IPS DF 6.9 (cell line): ENCODE measurements at regions not wholly inside any gene's neighbourhood (a gene's known extent, or its start where the extent isn't known, plus 50 kb on each side); places are given as distances from the start of the nearest gene placed in this dataset.
"Not testable (repeated sequence)": the region's sequence is repeated elsewhere in the genome, so short reads cannot be mapped to it uniquely, and the experiment has no call there.

Source experiments
- DNase-seq: peaks from one replicate; pipeline ENCODE4 v3.0.0-alpha.2; 2013; ENCODE audit warnings: low read depth, low spot score
- H3K27ac ChIP-seq: one replicate; pipeline ENCODE4 v1.5.1; 2013; ENCODE audit warnings: low read length, control low read depth
- H3K27me3 ChIP-seq: 2 replicates; pipeline ENCODE4 v1.6.1; 2013; ENCODE audit warnings: mild to moderate bottlenecking, low read length; ENCODE audit not compliant: control insufficient read depth, insufficient read depth
- H3K36me3 ChIP-seq: 2 replicates; pipeline ENCODE4 v1.6.1; 2013; ENCODE audit warnings: low read length; ENCODE audit not compliant: control insufficient read depth, insufficient read depth
- H3K4me1 ChIP-seq: 2 replicates; pipeline ENCODE4 v1.6.1; 2013; ENCODE audit warnings: low read length; ENCODE audit not compliant: control insufficient read depth, insufficient read depth
- H3K4me3 ChIP-seq: 2 replicates; pipeline ENCODE4 v1.5.1; 2013; ENCODE audit warnings: mild to moderate bottlenecking, low read length
- H3K9me3 ChIP-seq: 2 replicates; pipeline ENCODE4 v1.6.1; 2013; ENCODE audit warnings: low read length, inconsistent platforms; ENCODE audit not compliant: control insufficient read depth, insufficient read depth
- WGBS: extraction: QIAGEN DNeasy Blood & Tissue Kit; methylation state at CpG from one replicate; pipeline ENCODE4 v1.1.7; 2013; ENCODE audit warnings: mixed read lengths, missing lambda C conversion rate; ENCODE audit not compliant: insufficient read length, insufficient coverage; 5-methylcytosine and 5-hydroxymethylcytosine counted together

DNA sequence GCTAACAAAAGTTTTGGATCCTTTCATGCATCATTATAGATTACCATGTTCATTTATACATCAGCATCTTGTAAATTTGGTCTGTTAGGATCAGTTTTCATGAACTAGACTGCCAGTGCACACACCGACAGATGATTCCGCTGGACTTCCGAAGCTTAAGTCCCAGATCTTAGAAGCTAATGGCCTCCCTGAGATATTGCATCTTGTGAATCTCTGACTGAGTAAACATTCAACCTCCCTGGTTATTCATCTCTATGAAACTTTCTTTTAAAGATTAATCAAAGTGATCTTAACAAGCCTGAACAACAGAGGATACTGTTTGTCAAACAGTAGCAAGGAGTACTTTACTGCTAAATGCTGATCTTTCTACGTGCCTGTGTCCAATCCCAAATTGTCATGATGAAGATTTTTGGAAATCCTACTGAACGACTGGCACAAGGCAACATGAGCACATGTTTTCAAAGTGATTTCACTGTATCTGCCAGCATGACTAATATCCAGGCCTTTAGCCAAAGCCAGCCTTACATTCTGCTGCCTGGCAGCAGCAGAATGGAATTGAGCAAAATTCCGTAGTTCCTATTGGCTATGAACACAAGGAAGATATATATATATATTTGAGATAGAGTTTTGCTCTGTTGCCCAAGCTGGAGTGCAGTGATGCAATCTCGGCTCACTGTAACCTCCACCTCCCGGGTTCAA lies 91.3 kb upstream of the ANK3 start:
- Histone ChIP-seq H3K27ac (no peak overlapping the region), H3K36me3 (no peaks in the 10 kb centered on the region), H3K27me3 (no peaks in the 10 kb centered on the region), H3K9me3 (no peaks in the 10 kb centered on the region), H3K4me1 (peaks cover 3% of the 10 kb centered on the region; the same call in 1 of the 2 replicates), H3K4me3 (no peak overlapping the region)
- no CpG with 5 or more reads among the region's 8 CpGs for WGBS
- DNase-seq, result no peak

DNA sequence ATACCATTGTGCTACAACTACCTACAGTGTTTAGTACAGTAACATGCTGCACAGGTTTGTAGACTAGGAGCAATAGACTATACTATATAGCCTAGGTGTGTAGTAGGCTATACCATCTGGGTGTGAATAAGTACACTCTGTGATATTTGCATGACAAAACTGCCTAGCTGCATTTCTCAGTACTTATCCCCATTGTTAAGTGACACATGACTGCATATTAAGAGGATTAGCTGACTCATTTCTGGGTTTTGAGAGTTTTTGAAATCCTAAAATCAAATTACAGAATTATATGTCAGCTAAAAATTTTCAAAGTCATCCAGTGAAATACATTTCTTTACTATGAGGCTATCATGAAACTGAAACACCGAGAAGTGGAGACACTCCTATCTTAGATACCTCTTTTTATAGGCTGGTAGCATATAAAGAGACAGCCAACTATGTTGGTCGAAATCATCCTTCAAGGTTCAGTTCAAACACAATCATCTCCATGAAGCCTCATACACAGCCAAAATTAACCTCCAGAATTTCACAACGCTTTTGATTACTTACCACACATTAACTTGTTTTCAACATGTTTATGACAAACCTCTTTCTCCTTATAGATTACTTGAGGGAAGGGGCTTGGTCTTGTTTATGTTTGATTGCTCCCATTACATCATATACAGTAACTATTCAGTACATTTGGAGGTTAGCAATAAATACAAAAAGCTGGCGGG lies 89.8 kb upstream of the ANK3 start:
- H3K4me3 ChIP-seq, result no peak overlapping the region
- no peak overlapping the region for H3K27ac ChIP-seq
- H3K27me3 ChIP-seq, result no peaks in the 10 kb centered on the region
- peaks cover 3% of the 10 kb centered on the region; the same call in 1 of the 2 replicates for H3K4me1 ChIP-seq
- DNase-seq, result no peak
- WGBS, result no CpG with 5 or more reads among the region's 4 CpGs
- H3K36me3 ChIP-seq, result no peaks in the 10 kb centered on the region
- no peaks in the 10 kb centered on the region for H3K9me3 ChIP-seq

DNA sequence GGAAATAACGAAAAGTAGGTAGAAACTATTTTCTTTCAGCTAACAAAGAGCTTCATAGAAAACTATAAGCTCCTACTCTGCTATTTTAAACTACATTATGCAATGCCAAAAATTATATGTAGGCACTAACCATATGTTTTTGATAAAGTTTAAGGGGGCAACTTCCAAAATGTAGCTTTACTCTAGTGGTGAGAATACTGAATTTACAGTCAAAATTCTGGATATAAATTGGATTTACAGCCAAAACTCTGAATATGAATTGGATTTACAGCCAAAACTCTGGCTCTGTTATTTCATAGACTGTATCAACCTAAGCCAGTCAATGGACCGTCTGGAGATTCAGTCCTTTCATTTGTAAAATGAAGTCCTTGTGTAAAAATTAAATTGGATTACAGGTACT lies 86.8 kb upstream of the ANK3 start:
- H3K4me1 ChIP-seq, result peaks cover 2% of the 10 kb centered on the region; the same call in 1 of the 2 replicates
- H3K4me3 ChIP-seq, result no peak overlapping the region
- H3K27ac ChIP-seq, result no peak overlapping the region
- WGBS, result no CpG with 5 or more reads among the region's 2 CpGs
- no peak for DNase-seq
- H3K36me3 ChIP-seq, result no peaks in the 10 kb centered on the region
- H3K9me3 ChIP-seq, result no peaks in the 10 kb centered on the region
- H3K27me3 ChIP-seq, result no peaks in the 10 kb centered on the region

DNA sequence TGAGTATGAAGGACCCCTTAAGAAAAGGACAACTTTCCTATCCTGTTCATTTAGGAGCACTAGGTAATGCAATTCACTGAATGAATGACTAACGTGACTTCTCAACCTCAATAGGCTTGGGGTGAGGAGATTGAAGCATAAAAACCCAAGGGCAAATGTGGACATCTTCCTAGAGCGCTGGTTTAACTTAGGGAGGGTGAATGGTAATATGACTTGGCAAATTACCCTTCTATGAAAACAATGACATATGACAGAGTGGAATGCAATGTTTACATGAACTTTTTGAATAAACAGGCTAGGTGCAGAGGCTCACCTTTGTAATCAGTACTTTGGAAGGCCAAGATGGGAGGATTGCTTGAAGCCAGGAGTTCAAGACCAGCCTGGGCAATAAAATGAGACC lies 83.9 kb upstream of the ANK3 start:
- Histone ChIP-seq H3K27ac (no peak overlapping the region), H3K27me3 (no peaks in the 10 kb centered on the region), H3K36me3 (no peaks in the 10 kb centered on the region), H3K9me3 (no peaks in the 10 kb centered on the region), H3K4me1 (no peaks in the 10 kb centered on the region), H3K4me3 (no peak overlapping the region)
- WGBS, result no CpG with 5 or more reads among the region's 2 CpGs
- DNase-seq, result no peak

DNA sequence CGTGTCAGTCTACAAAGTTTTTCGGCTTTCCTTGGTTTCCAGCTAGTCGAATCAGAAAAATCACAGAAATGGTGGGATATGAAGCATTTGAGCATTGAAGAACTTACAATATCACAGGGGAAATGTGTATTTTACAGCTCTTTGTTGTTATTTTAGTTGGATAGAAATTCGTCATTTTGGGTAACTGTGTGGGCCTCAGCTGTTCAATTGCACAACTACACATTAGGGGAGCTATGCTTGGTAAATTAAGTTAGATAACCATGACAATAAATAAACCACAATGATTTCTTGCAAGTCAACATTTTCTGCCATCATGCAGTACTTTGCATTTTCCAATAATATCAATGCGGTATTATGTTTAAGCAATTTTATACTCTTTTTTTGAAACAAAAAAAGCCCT lies 80.4 kb upstream of the ANK3 start:
- DNase-seq, result no peak
- no peaks in the 10 kb centered on the region for H3K27me3 ChIP-seq
- no peaks in the 10 kb centered on the region for H3K36me3 ChIP-seq
- no peaks in the 10 kb centered on the region for H3K4me1 ChIP-seq
- no peak overlapping the region for H3K27ac ChIP-seq
- no peaks in the 10 kb centered on the region for H3K9me3 ChIP-seq
- WGBS, result no CpG with 5 or more reads among the region's 5 CpGs
- H3K4me3 ChIP-seq, result no peak overlapping the region

DNA sequence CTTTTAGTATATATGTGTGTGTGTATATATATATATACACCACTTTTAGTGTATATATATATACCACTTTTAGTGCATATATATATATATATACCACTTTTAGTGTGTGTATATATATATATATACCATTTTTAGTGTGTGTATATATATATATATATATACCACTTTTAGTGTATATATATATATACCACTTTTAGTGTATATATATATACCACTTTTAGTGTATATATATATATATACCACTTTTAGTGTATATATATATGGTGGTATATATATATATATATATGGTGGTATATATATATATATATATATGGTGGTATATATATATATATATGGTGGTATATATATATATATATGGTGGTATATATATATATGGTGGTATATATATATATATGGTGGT lies 79.5 kb upstream of the ANK3 start:
- H3K4me3 ChIP-seq, H3K27ac ChIP-seq, H3K4me1 ChIP-seq, H3K9me3 ChIP-seq, DNase-seq, H3K27me3 ChIP-seq, H3K36me3 ChIP-seq: not testable (repeated sequence)

DNA sequence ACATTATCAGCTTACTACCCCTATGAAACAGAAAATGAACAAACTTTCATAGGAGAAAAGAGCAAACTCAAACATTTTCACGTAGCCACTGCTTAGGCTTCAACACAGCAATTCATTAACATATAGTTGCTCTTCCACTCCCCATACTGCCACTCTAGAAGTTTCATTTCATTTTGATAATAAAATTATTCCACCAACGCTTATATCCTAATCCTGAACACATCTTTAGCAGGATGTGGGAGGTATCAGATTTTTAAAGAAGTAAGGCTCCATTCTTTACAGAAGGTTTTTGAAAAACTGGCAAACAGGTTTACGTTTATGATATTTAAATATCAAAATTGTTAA lies 77.5 kb upstream of the ANK3 start:
- DNase-seq, result no peak
- H3K27ac ChIP-seq, result no peak overlapping the region
- H3K36me3 ChIP-seq, result no peaks in the 10 kb centered on the region
- no peaks in the 10 kb centered on the region for H3K9me3 ChIP-seq
- WGBS, result 100% methylated on average over 1 of the region's 3 CpGs
- no peaks in the 10 kb centered on the region for H3K4me1 ChIP-seq
- no peak overlapping the region for H3K4me3 ChIP-seq
- H3K27me3 ChIP-seq, result no peaks in the 10 kb centered on the region

DNA sequence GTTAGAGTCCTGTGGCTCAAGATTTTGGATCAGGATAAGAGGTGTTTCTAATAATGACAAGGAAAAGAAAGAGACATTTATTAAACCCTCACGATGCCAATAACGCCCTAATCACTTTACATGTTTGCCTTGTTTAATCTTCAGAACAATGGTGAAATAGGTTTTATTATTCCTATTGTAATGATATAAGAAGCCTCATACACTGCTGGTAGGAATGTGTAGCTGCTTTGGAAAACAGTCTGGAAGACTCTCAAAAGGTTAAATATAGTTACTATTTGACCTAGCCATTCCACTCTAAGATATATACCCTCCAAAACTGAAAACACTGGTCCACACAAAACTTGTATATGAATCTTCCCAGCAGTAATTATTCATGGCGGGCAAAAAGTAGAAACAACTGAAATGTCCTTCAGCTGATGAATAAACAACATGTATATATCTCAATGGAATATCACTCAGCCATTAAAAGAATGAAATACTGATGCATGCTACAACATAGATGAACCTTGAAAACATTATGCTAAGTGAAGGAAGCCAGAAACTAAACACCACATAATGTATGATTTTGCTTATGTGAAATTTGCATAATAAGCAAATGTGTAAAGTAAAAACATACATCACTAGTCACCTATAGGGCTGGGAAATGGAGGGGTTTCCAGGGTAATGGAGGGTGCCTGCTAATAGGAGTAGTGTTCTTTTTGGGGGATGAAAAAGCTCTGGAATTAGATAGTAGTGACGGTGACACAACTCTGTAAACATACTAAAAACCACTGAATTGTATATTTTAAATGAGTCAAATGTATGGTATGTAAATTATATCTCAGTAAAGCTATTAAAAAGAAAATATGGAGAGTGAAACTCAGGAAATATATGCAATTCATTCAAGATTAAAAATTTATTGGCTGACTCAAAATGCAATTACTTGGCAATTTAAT lies 76.9 kb upstream of the ANK3 start:
- H3K9me3 ChIP-seq, result no peaks in the 10 kb centered on the region
- no peaks in the 10 kb centered on the region for H3K27me3 ChIP-seq
- H3K36me3 ChIP-seq, result no peaks in the 10 kb centered on the region
- H3K27ac ChIP-seq, result no peak overlapping the region
- no peak for DNase-seq
- H3K4me3 ChIP-seq, result no peak overlapping the region
- H3K4me1 ChIP-seq, result no peaks in the 10 kb centered on the region
- no CpG with 5 or more reads among the region's 4 CpGs for WGBS

DNA sequence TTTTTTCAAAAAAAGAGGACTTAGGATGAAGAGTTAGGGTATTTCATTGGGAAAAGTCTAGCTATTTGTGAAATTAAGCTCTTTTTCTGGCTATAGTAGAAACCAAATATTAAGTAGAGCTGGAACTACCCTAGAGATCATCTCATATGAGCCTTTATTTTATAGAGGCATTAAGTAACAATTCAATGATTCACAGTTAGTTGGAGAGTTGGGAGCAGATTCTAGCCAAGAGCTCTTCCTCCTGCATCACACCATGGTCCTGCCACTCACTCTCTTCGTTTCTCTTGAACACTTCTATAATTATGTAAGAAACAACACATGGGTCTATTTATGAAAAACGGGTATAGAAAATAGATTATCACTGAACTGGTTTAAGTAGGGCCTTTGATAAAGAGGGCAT lies 76.1 kb upstream of the ANK3 start:
- no peaks in the 10 kb centered on the region for H3K4me1 ChIP-seq
- no peaks in the 10 kb centered on the region for H3K36me3 ChIP-seq
- H3K27ac ChIP-seq, result no peak overlapping the region
- no peak for DNase-seq
- H3K9me3 ChIP-seq, result no peaks in the 10 kb centered on the region
- WGBS, result no CpG with 5 or more reads among the region's 2 CpGs
- H3K4me3 ChIP-seq, result no peak overlapping the region
- no peaks in the 10 kb centered on the region for H3K27me3 ChIP-seq

DNA sequence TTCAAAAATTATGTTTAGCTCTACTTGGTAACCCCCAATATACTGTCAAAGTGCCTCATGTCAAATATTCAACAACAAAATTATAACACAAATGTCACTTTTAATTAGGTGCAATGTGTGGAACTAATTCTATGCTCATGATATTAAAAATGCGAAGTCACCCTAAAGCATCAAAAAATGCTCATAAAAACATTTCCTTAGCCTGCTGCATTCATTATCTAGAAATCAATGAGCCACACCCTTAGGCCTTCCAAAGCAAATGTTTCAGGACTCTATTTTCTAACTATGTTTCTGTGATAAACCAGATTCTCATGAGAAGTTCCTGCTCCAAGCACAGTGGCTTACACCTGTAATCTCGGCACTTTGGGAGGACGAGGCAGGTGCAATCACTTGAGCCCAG lies 75.0 kb upstream of the ANK3 start:
- Histone ChIP-seq H3K27ac (no peak overlapping the region), H3K27me3 (no peaks in the 10 kb centered on the region), H3K4me1 (no peaks in the 10 kb centered on the region), H3K9me3 (no peaks in the 10 kb centered on the region), H3K4me3 (no peak overlapping the region), H3K36me3 (no peaks in the 10 kb centered on the region)
- no peak for DNase-seq
- WGBS, result no CpG with 5 or more reads among the region's 3 CpGs
